AG09309 (cell line): ENCODE measurements at regions not wholly inside any gene's neighbourhood (a gene's known extent, or its start where the extent isn't known, plus 50 kb on each side); places are given as distances from the start of the nearest gene placed in this dataset.

Experiments
- DNase-seq: peaks from one replicate; pipeline ENCODE4 v3.0.0-alpha.2; 2010; ENCODE audit warnings: low read depth
- H3K4me3 ChIP-seq: 2 replicates; pipeline ENCODE4 v1.5.1; 2011; ENCODE audit warnings: mild to moderate bottlenecking, low read depth, low read length, moderate library complexity; ENCODE audit not compliant: control insufficient read depth
- CTCF ChIP-seq: IDR thresholded peaks from 2 replicates; pipeline ENCODE4 v1.5.1; 2011; ENCODE audit warnings: mild to moderate bottlenecking, low read depth, low read length, inconsistent platforms; ENCODE audit not compliant: insufficient read depth, control insufficient read depth; ENCODE audit errors: missing control alignments

- no peak overlapping the region for H3K4me3 ChIP-seq
- DNase-seq = no peak
- no peak for TF ChIP-seq CTCF
Observed at GRCh38 chr18:51559198-51559901, 361.9 kb upstream of the MEX3C start.

GRCh38 chr18:51559902-51560287, 362.4 kb upstream of the MEX3C start:
- DNase-seq = no peak
- no peak for TF ChIP-seq CTCF
- no peak overlapping the region for H3K4me3 ChIP-seq

- TF ChIP-seq CTCF = no peak
- DNase-seq = no peak
- no peak overlapping the region for H3K4me3 ChIP-seq
Observed at GRCh38 chr18:51561821-51562220, 364.3 kb upstream of the MEX3C start.

GRCh38 chr18:51562866-51563265, 365.4 kb upstream of the MEX3C start:
- no peak for TF ChIP-seq CTCF
- H3K4me3 ChIP-seq = no peak overlapping the region
- no peak for DNase-seq

- DNase-seq = no peak
- TF ChIP-seq CTCF = no peak
- no peak overlapping the region for H3K4me3 ChIP-seq
Observed at GRCh38 chr18:51563396-51563795, 365.9 kb upstream of the MEX3C start.

GRCh38 chr18:51568151-51568550, 370.7 kb upstream of the MEX3C start:
- TF ChIP-seq CTCF = no peak
- DNase-seq = no peak
- H3K4me3 ChIP-seq = no peak overlapping the region
